HepG2 (cell line): ENCODE measurements at regions not wholly inside any gene's neighbourhood (a gene's known extent, or its start where the extent isn't known, plus 50 kb on each side); places are given as distances from the start of the nearest gene placed in this dataset.

Experiments
- AGO2 ChIP-seq: fragments of 200-400 bp; formaldehyde crosslinking; optimal IDR thresholded peaks from 2 replicates; pipeline ENCODE3; 2017; ENCODE audit warnings: mild to moderate bottlenecking, low read depth, low read length, moderate library complexity
- DR1 ChIP-seq: sonication (generic); formaldehyde crosslinking; IDR thresholded peaks from 2 replicates; pipeline ENCODE4 v1.8.0; 2021; ENCODE audit warnings: mild to moderate bottlenecking, missing genetic modification reagents, inconsistent platforms
- MAX ChIP-seq: IDR thresholded peaks from 2 replicates; pipeline ENCODE4 v1.6.1; 2012; ENCODE audit warnings: inconsistent platforms
- TCF12 ChIP-seq, 2 experiments: fragments of 450-650 bp in 1 of 2; sonication (generic) in 1 of 2; formaldehyde crosslinking in 1 of 2; IDR thresholded peaks; 2 replicates each; pipeline versions ENCODE4 v1.6.1 to v1.8.0; 2017 to 2022; ENCODE audit warnings: antibody characterized with exemption in 1 of 2, mild to moderate bottlenecking in 1 of 2, missing genetic modification reagents in 1 of 2, moderate library complexity in 1 of 2
- TIGD3 ChIP-seq: sonication (generic); formaldehyde crosslinking; IDR thresholded peaks from 2 replicates; pipeline ENCODE4 v1.5.1; 2020; ENCODE audit warnings: mild to moderate bottlenecking, missing genetic modification reagents, borderline replicate concordance
- ZFX ChIP-seq: sonication (generic); formaldehyde crosslinking; IDR thresholded peaks from 2 replicates; pipeline ENCODE4 v1.4.0; 2020; ENCODE audit warnings: mild to moderate bottlenecking, low read depth, missing genetic modification reagents, moderate library complexity
- ZMAT3 ChIP-seq: sonication (generic); formaldehyde crosslinking; conservative IDR thresholded peaks from 2 replicates; pipeline ENCODE4 v1.7.0; 2021; ENCODE audit warnings: missing genetic modification reagents
- ZNF768 ChIP-seq: sonication (generic); formaldehyde crosslinking; IDR thresholded peaks from 2 replicates; pipeline ENCODE4 v1.4.0; 2020; ENCODE audit warnings: missing genetic modification reagents
- TF ChIP-seq, protein P1 (sequence below): sonication (generic); formaldehyde crosslinking; IDR thresholded peaks from 2 replicates; pipeline ENCODE4 v1.4.0; 2020; ENCODE audit warnings: missing genetic modification reagents

DNA sequence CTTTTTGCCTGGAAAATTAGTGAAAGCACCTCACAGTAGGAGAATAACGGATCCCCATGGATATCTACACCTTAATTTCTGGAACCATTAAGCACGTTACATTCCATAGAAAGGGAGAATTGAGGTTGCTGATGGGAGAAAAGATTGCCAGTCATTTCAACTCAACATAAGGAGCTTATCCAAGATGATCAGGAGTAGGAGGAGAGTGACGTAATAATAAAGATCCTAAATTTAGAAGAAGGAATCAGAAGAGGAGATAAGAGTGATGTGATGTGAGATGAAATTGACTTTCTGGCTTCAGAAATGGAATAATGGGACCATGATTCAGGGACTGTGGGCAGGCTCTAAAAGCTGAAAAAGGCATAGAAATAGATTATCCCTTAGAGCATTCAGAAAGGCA, 1017.8 kb upstream of the CHAC2 start:
- TF ChIP-seq MAX (no peak), AGO2 (no peak), DR1 (CRISPR knock-in tag) (no peak), TIGD3 (CRISPR knock-in tag) (no peak), ZFX (CRISPR knock-in tag) (no peak), TCF12 (IDR thresholded peaks at IDR 0.05) (no peak), TCF12 (CRISPR knock-in tag; IDR thresholded peaks at IDR 0.05) (no peak), ZNF768 (CRISPR knock-in tag) (no peak), ZMAT3 (no peak)
- TF ChIP-seq, protein P1, sequence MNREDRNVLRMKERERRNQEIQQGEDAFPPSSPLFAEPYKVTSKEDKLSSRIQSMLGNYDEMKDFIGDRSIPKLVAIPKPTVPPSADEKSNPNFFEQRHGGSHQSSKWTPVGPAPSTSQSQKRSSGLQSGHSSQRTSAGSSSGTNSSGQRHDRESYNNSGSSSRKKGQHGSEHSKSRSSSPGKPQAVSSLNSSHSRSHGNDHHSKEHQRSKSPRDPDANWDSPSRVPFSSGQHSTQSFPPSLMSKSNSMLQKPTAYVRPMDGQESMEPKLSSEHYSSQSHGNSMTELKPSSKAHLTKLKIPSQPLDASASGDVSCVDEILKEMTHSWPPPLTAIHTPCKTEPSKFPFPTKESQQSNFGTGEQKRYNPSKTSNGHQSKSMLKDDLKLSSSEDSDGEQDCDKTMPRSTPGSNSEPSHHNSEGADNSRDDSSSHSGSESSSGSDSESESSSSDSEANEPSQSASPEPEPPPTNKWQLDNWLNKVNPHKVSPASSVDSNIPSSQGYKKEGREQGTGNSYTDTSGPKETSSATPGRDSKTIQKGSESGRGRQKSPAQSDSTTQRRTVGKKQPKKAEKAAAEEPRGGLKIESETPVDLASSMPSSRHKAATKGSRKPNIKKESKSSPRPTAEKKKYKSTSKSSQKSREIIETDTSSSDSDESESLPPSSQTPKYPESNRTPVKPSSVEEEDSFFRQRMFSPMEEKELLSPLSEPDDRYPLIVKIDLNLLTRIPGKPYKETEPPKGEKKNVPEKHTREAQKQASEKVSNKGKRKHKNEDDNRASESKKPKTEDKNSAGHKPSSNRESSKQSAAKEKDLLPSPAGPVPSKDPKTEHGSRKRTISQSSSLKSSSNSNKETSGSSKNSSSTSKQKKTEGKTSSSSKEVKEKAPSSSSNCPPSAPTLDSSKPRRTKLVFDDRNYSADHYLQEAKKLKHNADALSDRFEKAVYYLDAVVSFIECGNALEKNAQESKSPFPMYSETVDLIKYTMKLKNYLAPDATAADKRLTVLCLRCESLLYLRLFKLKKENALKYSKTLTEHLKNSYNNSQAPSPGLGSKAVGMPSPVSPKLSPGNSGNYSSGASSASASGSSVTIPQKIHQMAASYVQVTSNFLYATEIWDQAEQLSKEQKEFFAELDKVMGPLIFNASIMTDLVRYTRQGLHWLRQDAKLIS: no peak
